ENCODE measurements at regions not wholly inside any gene's neighbourhood (a gene's known extent, or its start where the extent isn't known, plus 50 kb on each side); places are given as distances from the start of the nearest gene placed in this dataset.

GRCh38 chr2:185947722-185948121 is 209.1 kb downstream of the FSIP2 start:
- Histone ChIP-seq H3K36me3 (ENCODE audit: low read depth) (no peaks in the 10 kb centered on the region), H3K9me3 (peaks cover 6% of the 10 kb centered on the region), H3K4me1 (ENCODE audit: low read depth) (no peaks in the 10 kb centered on the region), H3K4me3 (no peak overlapping the region)
- intact Hi-C loops (cut with DNase I, micrococcal nuclease): no loop called here
- ATAC-seq: no peak
- DNase-seq: no peak
- TF ChIP-seq CTCF (IDR thresholded peaks at IDR 0.05): no peak

- no peak for ATAC-seq
- Histone ChIP-seq H3K4me3 (no peak overlapping the region), H3K9me3 (no peaks in the 10 kb centered on the region), H3K4me1 (ENCODE audit: low read depth) (no peaks in the 10 kb centered on the region), H3K36me3 (ENCODE audit: low read depth) (no peaks in the 10 kb centered on the region)
- intact Hi-C loops (cut with DNase I, micrococcal nuclease): no loop called here
- TF ChIP-seq CTCF (IDR thresholded peaks at IDR 0.05): no peak
- DNase-seq: no peak
Measured at GRCh38 chr2:185952100-185952499, 213.5 kb downstream of the FSIP2 start.

- DNase-seq (no peak), ATAC-seq (no peak)
- intact Hi-C loops (cut with DNase I, micrococcal nuclease): no loop called here
Measured at GRCh38 chr2:185954389-185954788, 215.8 kb downstream of the FSIP2 start.

GRCh38 chr2:185955050-185955449 is 216.4 kb downstream of the FSIP2 start:
- Histone ChIP-seq H3K4me3 (no peak overlapping the region), H3K4me1 (ENCODE audit: low read depth) (no peaks in the 10 kb centered on the region), H3K36me3 (ENCODE audit: low read depth) (no peaks in the 10 kb centered on the region), H3K9me3 (no peaks in the 10 kb centered on the region)
- no peak for TF ChIP-seq CTCF (IDR thresholded peaks at IDR 0.05)
- no peak for ATAC-seq
- intact Hi-C loops (cut with DNase I, micrococcal nuclease): no loop called here
- no peak for DNase-seq

More at GRCh38 chr2:185954389-185954788, 215.8 kb downstream of the FSIP2 start:
- Histone ChIP-seq H3K9me3 (no peaks in the 10 kb centered on the region), H3K36me3 (ENCODE audit: low read depth) (no peaks in the 10 kb centered on the region), H3K4me3 (no peak overlapping the region), H3K4me1 (ENCODE audit: low read depth) (no peaks in the 10 kb centered on the region)
- TF ChIP-seq CTCF (IDR thresholded peaks at IDR 0.05): no peak

GRCh38 chr2:185967335-185967734 is 228.7 kb downstream of the FSIP2 start:
- H3K36me3 ChIP-seq (ENCODE audit: low read depth): no peaks in the 10 kb centered on the region
- no peak for TF ChIP-seq CTCF (IDR thresholded peaks at IDR 0.05)
- ATAC-seq: no peak
- no peak for DNase-seq
- no peak overlapping the region for H3K4me3 ChIP-seq
- peaks cover 6% of the 10 kb centered on the region for H3K9me3 ChIP-seq
- intact Hi-C loops (cut with DNase I, micrococcal nuclease): no loop called here
- peaks cover 11% of the 10 kb centered on the region for H3K4me1 ChIP-seq (ENCODE audit: low read depth)
